Prostate gland (tissue), 2 donors: ENCODE measurements at regions not wholly inside any gene's neighbourhood (a gene's known extent, or its start where the extent isn't known, plus 50 kb on each side); places are given as distances from the start of the nearest gene placed in this dataset.
"Not testable (repeated sequence)": the region's sequence is repeated elsewhere in the genome, so short reads cannot be mapped to it uniquely, and the experiment has no call there.

Experiments used
- POLR2A ChIP-seq: fragments of 450-650 bp; IDR thresholded peaks from one replicate; pipeline ENCODE4 v1.6.1; 2016; ENCODE audit warnings: antibody characterized with exemption, mild to moderate bottlenecking
- POLR2AphosphoS5 ChIP-seq: sonication (generic); formaldehyde crosslinking; IDR thresholded peaks from one replicate; pipeline ENCODE4 v1.6.1; 2017; ENCODE audit warnings: antibody characterized with exemption
- TF ChIP-seq, protein P1 (sequence below), 4 experiments: fragments of 200-600 bp in 2 of 4; fragments of 450-650 bp in 2 of 4; sonication (generic) in 2 of 4; IDR thresholded peaks; 1 replicate in 3 of 4; 2 replicates in 1 of 4; pipeline ENCODE4 v1.5.1; 2016 to 2019; ENCODE audit warnings: antibody characterized with exemption in 4 of 4, mild to moderate bottlenecking in 2 of 4, moderate library complexity in 2 of 4

DNA sequence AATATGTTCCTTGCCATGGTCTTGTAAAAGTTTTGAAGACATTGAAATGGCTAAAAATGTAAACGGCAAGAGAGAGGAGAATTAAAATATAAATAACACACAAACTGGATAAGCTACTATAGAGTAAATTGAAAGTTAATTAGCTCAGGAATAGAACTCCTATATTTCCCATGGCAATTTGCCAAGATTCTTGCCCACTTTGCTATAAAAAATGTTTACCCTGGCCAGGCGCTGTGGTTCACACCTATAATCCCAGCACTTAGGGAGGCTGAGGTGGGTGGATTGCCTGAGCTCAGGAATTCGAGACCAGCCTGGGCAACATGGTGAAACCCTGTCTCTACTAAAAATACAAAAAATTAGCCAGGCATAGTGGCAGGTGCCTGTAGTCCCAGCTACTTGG is 138.6 kb downstream of the S1PR1 start:
- TF ChIP-seq, protein P1, sequence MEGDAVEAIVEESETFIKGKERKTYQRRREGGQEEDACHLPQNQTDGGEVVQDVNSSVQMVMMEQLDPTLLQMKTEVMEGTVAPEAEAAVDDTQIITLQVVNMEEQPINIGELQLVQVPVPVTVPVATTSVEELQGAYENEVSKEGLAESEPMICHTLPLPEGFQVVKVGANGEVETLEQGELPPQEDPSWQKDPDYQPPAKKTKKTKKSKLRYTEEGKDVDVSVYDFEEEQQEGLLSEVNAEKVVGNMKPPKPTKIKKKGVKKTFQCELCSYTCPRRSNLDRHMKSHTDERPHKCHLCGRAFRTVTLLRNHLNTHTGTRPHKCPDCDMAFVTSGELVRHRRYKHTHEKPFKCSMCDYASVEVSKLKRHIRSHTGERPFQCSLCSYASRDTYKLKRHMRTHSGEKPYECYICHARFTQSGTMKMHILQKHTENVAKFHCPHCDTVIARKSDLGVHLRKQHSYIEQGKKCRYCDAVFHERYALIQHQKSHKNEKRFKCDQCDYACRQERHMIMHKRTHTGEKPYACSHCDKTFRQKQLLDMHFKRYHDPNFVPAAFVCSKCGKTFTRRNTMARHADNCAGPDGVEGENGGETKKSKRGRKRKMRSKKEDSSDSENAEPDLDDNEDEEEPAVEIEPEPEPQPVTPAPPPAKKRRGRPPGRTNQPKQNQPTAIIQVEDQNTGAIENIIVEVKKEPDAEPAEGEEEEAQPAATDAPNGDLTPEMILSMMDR (IDR thresholded peaks at IDR 0.05): not testable (repeated sequence)
- TF ChIP-seq POLR2AphosphoS5, POLR2A: not testable (repeated sequence)
